GM19238 (cell line): ENCODE measurements at regions not wholly inside any gene's neighbourhood (a gene's known extent, or its start where the extent isn't known, plus 50 kb on each side); places are given as distances from the start of the nearest gene placed in this dataset.

Experiments used
- DNase-seq: peaks from one replicate; pipeline ENCODE4 v3.0.0; 2011; ENCODE audit warnings: low spot score; ENCODE audit not compliant: insufficient read length

DNA sequence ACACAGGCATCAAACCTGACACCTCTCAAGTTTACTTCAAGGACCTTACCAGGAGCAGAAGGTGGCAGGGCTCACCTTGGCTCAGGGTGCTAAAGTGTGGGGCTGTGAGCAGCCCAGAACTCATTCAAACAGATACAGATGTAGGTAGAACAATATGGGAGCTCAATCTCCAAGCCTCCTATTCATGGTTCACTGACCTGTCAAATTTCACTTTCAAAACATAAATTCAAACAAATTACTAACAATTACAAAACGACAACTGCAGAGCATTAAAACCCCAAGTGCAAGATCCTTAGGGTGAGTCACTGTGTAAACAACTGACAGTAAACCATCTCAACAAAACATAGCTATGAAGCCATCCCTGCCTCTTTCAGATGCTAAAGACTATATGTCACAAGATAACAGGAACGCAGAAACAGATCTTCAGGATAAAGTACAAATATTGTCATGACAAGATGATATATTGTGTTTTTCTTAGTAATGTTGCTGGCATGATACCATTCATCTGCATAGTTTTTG, 303.5 kb upstream of the ANO3 start:
- DNase-seq, result no peak

DNA sequence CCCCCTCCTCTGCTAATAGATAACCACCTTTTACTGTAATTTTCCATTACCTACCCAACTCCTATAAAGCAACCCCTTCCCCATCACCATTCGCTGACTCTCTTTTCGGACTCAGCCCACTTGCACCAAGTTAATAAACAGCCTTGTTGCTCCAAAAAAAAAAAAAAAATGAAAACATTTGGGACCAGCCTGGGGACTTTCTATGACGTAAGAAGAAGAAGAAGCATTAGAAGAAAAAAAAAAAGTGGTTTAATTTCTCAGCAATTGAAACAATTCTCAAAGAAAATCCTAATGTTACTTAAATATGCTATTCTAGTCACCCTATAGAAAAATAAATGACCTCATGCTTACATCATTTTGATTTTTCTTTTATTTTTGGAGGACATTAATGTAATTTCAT, 301.5 kb upstream of the ANO3 start:
- DNase-seq, result no peak

DNA sequence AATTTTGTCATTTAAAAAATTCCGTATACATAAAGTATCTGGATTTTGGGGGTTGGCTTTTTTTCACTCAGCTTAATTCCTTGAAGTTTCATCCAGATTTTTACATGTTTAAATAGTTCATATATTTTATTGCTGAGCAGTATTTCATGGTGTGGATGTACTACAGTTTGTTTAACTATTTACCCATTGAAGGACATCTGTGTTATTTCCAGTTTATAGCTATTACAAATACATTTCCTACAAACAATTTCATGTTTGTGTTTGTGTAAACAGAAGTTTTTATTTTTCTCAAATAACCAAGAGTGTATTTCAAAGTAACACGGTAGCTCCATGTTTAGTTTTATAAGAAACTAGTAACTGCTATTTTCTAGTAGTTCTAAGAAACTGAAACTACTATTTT, 299.7 kb upstream of the ANO3 start:
- no peak for DNase-seq

DNA sequence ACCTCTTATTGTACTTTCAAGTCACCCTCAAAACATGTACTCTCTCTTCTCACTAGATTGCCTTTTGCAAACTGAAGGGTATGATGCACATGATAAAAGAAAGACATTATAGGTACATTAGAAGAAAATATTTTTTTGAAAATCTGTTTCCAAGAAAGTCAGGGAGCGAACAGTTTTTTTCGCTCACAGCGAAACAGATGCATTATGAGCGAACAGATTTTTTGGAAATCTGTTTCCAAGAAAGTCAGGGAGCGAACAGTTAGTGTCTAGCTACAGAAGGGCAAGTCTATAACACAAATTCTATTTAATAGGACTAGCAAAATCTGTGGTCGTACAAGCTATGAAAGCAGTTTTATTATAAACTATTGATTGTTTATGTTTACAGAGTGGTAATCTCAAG, 296.2 kb upstream of the ANO3 start:
- no peak for DNase-seq

DNA sequence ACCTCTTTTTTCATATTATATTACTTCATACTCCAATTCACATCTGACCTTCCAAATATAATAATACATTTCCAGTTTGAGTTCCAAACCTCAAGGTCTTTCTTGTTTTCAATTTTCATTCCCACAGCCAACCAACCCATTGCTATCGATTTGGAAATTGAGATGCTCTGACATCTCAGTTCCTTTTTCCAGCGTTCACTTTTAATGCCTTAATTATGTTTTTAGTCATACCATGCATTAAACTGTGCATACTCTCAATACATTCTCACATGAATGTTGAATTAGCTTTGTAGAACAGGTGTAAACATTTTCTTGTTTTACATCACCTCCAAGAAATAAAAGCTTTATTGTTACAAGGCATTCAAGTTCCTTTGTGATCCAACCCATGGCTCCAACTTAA, 294.2 kb upstream of the ANO3 start:
- no peak for DNase-seq

DNA sequence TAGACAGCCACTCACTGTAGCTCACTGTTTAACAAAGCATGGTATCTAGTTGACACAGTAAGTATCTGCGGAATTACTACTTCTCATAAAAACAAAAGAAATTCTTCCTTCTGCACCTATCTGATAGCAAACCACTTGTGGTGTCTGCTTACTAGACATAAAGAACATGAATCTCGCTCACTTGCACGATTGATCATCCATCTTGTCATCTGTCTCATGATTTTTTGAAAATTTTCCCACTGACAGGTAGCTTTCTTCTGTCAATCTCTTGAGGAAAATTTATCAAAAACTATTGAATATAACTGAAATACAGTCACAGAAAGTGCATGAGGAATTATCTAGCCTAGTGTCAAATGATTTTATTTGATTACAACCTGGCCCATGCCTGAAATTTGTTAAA, 291.6 kb upstream of the ANO3 start:
- DNase-seq, result no peak

DNA sequence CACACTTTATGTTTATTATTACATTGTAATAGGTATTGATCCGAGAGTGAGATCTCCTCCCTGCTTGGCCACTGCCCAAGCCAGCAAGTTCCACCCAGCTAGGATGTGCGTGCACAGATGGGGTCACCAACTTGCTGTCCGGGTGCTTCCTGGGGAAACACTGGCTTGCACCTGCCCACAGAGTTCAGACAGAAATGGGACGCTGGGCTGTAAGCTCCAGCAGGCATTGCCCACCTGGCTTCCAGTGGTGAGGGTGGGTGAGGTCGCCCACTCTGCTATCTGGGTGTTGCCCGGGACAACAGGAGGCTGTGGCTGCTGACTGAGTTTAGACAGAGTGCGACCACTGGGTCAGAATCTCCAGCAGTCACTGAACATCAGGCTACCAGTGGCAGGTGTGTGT, 289.8 kb upstream of the ANO3 start:
- no peak for DNase-seq

DNA sequence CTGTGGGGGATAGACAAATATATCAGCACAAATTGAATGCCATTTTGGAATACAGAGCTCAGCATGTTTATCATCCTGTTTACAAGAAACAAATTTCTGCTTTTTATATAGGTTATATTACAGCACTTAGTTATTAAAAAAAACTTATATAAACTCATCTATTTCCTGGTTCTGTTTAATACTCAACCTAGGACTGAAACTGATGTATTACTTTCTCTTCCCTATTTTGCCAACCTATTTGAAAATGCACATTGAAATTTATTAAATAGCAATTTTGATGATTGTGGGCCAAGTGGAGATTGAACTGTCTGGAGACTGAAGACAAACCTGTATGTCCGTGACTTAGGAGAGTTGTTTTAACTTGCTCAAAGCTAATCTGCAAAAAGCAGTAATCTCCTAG, 288.3 kb upstream of the ANO3 start:
- DNase-seq, result no peak

DNA sequence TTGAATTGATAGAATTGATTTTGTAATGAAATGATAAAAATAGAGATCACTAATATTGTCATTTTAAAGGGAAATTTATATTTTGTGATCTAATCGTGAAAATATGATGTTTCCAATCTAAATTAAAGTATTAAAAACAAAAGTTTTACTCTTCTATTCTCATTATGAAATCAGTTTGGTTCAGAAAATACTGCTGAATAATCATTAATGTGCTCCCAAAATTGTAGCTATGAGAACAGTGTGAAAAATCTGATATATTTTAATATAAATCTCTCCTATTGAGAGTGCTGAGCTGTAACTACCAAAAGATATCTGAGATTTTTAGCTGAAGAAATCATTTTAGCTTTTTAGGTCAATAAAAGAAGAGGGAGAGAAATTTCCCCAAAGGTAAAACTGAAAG, 287.5 kb upstream of the ANO3 start:
- DNase-seq, result no peak

DNA sequence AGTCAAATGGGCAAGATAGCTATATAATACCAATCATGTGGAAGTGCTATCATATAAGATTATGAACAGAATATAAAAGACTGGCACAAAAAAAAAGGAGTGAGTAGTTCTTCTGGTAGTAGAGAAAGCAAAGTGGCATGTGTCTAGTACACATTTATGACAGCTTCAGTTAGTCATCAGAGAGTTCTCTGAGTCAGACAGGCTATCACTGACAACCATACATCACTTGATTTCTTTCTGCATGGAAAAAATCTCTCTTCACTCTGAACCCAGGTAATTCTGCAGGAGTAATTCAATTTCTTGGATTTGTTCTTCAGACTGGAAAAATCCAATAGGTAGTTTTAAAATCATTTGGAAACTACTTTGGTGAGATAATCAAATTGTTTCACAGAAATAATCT, 286.8 kb upstream of the ANO3 start:
- no peak for DNase-seq

DNA sequence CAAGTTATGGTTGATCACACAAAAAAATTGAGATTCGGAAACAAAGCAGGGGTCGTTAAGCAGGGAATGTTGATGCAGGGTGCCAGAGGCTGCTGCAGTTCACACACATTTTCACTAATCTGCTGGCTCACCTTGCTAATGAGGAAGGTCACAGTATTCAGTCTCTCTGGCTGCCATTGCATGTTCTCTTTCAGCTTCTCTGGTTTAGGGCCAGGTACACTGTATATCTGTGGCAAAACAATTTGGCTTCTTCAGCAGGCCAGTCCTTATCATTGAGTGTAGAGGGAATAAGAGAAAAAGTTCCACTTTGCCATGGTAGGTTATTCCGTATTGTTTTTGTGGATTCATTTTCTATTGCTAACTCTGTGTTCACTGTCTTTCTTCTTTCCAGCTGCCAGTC, 283.7 kb upstream of the ANO3 start:
- no peak for DNase-seq

DNA sequence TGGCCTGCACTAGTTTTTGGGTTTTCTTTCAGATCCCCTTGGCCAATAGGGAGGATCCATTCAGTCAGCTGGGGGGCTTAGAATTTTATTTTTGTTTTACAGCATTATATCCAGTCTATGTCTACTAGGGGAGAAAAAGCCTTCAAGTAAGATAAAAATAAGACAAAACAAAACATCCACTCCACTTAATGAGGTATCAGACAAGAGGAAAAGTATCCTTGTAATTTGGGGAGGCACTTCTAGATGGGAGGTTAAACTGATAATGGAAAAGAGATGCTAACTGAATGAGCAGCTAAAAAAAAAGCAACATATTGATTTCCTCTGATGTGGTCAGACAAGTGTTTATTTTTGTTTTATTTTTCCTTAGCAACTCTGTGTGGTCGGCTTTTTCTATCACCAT, 278.0 kb upstream of the ANO3 start:
- no peak for DNase-seq

DNA sequence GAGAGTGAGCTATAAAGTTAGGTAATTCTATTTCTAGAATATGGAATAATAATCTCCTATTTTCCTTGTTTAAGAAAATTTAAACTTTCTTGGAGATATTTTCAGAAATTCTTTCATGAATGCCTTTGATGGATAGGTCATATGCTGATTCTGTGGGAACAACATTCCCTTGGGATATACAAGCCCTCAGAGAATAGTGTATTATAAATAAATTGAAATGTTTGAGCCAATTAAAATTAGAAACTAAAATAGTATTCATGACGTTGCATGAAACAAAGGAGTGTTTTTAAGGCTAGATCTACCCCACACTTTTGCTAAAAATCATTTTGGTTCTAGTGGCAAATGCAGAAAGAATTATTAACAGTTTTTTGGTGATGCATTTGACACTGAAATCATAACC, 269.3 kb upstream of the ANO3 start:
- no peak for DNase-seq

DNA sequence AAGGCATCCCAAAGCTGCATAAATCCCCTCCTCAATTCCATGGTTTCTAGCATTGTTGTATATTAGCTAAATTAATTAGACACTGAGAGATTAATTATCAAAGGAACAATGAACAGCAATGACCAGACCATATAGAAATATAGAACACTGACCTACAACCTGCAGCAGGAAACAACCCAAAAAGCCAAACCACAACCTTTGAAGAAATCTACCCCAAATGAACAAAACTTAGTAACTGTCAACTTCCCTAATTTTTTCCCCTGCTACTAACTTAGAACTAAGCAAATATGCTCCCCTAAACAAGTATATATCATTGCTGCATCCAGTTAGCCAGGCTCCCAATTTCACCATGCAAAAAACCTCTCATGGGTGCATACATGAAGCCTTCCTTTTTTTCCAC, 268.0 kb upstream of the ANO3 start:
- no peak for DNase-seq

DNA sequence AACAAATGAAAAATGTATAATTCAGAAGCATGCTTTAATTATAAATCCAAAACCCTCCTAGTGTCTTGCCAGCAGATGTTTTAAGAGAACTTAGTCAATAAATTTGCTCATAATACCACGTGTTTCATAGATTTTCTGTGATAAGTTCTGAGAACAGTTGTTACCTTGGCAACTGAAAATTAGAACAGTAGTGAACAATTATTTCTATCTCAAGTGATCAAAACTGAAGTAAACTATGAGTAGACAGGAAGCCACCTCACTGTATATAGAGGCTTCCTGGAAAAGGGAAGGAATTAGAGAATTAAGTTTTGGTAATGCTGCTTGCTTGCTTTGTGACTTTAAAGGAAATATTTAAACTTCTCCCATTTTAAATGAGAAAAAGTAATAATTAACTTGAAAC, 266.0 kb upstream of the ANO3 start:
- no peak for DNase-seq

DNA sequence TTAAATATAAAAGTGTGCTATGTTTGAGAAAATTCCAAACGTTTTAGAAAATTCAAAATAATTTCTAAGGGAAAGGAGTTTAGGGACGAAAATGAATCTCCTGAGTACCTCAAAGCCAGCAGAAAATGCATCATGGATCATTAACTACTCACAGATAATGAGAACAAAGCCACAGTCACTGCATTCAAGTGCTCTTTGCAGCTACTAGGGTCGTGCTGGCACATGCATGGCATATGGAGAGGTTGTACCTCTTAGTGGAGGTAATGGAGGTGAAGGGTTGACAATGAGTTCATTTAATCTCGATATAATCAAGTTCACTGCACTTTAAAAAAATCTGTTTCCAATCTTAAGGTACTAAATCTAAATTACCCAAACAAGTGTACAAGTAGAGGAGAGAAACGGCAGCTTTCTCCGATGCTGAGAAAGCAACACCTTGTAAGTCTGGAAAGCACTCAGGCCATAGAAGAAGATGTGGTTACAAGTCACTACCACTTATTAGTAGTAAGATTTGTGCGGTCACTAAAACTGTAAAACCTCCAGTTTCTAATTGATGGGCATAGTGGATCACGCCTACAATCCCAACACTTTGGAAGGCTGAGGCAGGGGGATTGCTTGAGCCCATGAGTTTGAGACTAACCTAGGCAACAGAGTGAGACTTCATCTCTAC, 261.1 kb upstream of the ANO3 start:
- no peak for DNase-seq

DNA sequence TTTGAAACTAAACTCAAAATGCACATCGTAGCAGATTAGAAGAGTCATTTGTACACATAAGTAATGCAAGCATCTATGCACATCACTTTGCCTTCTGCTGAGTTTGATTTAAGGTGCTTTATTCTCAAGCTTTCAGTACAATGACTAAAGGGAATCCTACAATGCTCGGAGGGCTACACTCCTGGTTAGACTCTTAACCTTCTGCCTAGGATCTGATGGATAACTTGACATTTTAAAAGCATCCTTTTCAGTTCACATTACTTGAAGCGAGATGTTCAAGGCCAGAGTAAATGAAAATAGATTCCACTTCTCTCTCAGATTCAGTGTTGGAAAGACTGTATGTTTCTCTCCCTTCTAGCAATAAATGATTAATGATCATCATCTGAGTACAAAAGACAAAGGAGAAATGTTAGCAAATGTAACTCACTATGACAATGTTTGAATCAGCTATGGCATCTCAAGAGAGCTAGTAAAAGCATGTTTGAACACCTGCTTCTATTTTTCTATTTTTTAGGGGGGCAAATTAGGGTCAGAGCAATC, 259.2 kb upstream of the ANO3 start:
- no peak for DNase-seq

DNA sequence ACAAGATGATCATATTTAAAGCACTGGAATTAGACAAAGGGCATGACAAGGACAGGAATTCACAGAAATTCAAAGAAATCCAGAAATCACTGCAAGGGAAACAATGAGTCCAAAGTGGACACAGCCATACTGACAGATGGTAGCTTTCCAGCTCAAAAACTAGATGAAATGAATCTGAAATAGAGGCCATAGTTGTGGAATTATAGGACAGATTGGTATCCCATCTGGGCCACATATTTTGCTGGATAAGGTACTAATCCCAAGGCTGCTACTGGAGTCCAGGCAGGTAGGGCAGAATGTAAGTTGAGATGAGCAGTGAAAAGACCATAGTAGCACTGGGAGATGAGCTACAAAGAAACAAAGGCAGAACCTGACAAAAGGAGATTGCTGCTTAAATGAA, 258.3 kb upstream of the ANO3 start:
- DNase-seq, result no peak

DNA sequence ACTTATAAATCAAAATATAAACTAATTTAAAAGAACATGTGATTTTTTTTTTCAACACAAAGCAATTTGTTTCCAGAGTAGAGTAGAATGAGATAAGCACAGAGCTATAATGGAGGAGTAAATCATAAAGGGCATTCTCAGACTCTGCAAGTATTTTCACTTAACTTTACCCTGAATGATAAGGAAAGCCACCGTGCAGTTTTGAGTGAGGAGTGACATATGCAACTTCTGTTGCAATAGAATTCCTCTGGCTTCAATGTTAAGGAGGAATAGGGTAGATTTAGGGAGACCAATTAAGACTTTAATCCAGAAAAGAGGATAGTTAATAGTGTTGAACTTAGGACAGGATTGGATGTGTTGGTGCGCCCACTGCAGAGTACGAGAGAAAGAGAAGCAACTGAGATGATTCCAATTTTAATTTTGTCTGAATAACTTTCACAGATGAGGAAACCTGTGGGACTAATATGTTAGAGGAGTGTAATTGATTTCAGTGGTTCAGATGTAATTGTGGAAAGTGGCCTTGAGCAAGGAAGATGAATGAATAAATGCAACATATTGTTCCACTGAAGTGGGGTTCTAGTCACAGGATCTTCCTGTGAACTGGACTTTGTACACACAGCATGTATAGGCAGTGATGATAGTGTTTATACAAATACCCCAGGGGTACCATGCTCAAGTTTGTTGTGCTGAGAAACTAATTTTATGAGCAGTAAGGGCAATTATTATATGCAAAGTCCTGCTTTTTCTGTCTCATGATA, 255.5 kb upstream of the ANO3 start:
- no peak for DNase-seq

DNA sequence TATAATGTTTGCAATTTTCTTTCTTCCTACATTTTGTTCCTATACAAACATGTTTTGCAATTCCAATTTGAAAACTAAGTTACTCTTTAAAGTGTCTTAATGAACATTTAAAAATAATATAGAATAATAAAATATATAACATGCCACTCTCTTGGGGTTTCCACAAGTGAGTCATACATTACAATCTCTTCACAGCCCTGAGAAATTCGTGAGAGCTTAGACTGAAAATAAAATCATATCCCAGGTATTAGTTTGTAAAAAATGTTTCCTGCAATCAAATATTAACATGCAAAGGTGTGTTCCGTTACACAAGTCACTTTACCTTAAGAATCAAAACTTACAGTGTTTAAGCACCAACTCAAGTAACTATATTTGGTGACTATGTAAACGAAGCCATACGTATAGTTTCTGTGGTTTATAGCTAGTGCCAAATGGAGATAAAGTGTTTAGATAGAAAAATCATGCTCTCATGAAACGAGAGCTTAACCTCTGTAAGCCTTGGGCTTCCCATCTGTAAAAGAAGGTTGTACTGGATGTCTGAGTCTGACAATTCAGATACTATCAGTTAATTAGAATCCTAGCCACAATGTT, 253.6 kb upstream of the ANO3 start:
- DNase-seq, result no peak

DNA sequence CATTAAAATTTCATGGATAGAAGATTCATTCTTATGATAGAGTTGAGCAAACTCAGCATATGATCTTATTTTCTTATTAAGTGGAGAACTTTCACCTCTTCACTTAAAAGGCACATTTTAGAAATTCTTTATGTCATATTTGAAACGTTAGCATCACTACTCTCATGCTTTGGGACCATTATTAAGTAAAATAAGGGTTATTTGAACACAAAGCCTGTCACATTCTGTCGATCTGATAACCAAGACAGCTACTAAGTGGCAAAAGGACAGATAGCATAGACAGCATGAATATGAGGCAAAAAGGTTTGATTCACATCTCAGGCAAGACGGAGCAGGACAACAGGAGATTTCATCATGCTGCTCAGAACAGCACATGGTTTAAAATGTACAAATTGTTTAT, 247.6 kb upstream of the ANO3 start:
- DNase-seq, result no peak

DNA sequence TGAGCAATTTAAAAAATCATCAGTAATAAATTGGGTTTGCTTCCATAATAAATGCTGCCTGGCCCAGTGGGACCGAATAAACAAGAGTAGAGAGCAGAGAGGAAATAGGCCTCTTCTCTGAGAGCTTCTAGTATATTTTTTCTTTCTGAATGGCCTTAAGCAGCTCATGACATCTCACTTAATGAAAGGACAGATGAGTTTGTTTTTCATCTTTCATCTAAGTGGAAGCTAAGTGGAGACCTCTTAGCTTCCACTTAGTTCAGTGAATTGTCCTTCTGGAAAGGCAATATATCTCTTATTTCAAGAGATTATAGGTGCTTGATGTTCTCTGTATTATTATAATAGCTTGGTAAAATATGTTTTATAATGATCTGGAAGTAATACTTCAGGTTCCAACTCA, 245.9 kb upstream of the ANO3 start:
- DNase-seq, result no peak
